ENCODE measurements at regions not wholly inside any gene's neighbourhood (a gene's known extent, or its start where the extent isn't known, plus 50 kb on each side); places are given as distances from the start of the nearest gene placed in this dataset.
"Not testable (repeated sequence)": the region's sequence is repeated elsewhere in the genome, so short reads cannot be mapped to it uniquely, and the experiment has no call there.

- TF ChIP-seq CTCF (IDR thresholded peaks at IDR 0.05 in 8 of 11, conservative IDR thresholded peaks at IDR 0.05 in 3 of 11); POLR2AphosphoS5 (IDR thresholded peaks at IDR 0.05); POLR2A (IDR thresholded peaks at IDR 0.05): not testable (repeated sequence)
Observed at GRCh38 chr2:95769256-95769655, 177.5 kb downstream of the TRIM43 start.

Measured in spleen (tissue), 7 donors.